Ovary (tissue), 7 donors: ENCODE measurements at regions not wholly inside any gene's neighbourhood (a gene's known extent, or its start where the extent isn't known, plus 50 kb on each side); places are given as distances from the start of the nearest gene placed in this dataset.

Experiments used
- DNase-seq, 5 donors: peaks; one replicate each; pipeline ENCODE4 v3.0.0-alpha.2; 2019 to 2020
- H3K27ac ChIP-seq, 2 donors: fragments of 200-600 bp; one replicate each; pipeline versions ENCODE4 v1.5.1 to v1.8.0; 2019 to 2022
- H3K27me3 ChIP-seq: fragments of 200-600 bp; one replicate; pipeline ENCODE4 v1.8.0; 2022
- H3K36me3 ChIP-seq: fragments of 200-600 bp; sonication (generic); one replicate; pipeline ENCODE4 v1.5.1; 2019
- H3K4me1 ChIP-seq: one replicate; pipeline ENCODE4 v1.8.1; 2013; ENCODE audit warnings: mild to moderate bottlenecking, moderate library complexity; ENCODE audit not compliant: insufficient read depth
- H3K4me3 ChIP-seq: fragments of 200-600 bp; sonication (generic); one replicate; pipeline ENCODE4 v1.5.1; 2017
- H3K9me3 ChIP-seq, 2 donors: fragments of 200-600 bp in 1 of 2; sonication (generic) in 1 of 2; one replicate each; pipeline versions ENCODE4 v1.5.1 to v1.8.1; 2013 to 2019; ENCODE audit warnings: mild to moderate bottlenecking in 1 of 2, moderate library complexity in 1 of 2
- CTCF ChIP-seq, 3 donors: fragments of 450-650 bp in 2 of 3; fragments of 200-600 bp in 1 of 3; IDR thresholded peaks; one replicate each; pipeline versions ENCODE4 v1.5.1 to v1.8.0; 2016 to 2022; ENCODE audit warnings: antibody characterized with exemption in 3 of 3, mild to moderate bottlenecking in 1 of 3
- EP300 ChIP-seq: sonication (generic); formaldehyde crosslinking; IDR thresholded peaks from one replicate; pipeline ENCODE4 v1.6.1; 2017; ENCODE audit warnings: antibody characterized with exemption
- POLR2A ChIP-seq: fragments of 450-650 bp; IDR thresholded peaks from one replicate; pipeline ENCODE4 v1.6.1; 2017; ENCODE audit warnings: antibody characterized with exemption, mild to moderate bottlenecking, moderate library complexity
- WGBS, 3 donors: extraction: QIAGEN DNeasy Blood & Tissue Kit in 1 of 3; methylation state at CpG; one replicate each; pipeline versions ENCODE4 v1.1.5 to v1.1.7; 2013 to 2017; 5-methylcytosine and 5-hydroxymethylcytosine counted together
- intact Hi-C, 4 donors: fragments of 100-400 bp; cut with DNase I; formaldehyde crosslinking; loops; one replicate each; pipeline versions ENCODE4 v1.11.0 to v1.15.1; 2022 to 2023
- donor health status: DM: no; HTN: no; CAD: no; lungs with moderate emphysema.
- donor health status: DM: no; HTN: no; CAD: no.
- donor health status: Bipolar disorder and iron deficiency.
- donor health status: DM: no; HTN: no; CAD: no.
- donor health status: DM: yes; HTN: yes; CAD: no.

DNA sequence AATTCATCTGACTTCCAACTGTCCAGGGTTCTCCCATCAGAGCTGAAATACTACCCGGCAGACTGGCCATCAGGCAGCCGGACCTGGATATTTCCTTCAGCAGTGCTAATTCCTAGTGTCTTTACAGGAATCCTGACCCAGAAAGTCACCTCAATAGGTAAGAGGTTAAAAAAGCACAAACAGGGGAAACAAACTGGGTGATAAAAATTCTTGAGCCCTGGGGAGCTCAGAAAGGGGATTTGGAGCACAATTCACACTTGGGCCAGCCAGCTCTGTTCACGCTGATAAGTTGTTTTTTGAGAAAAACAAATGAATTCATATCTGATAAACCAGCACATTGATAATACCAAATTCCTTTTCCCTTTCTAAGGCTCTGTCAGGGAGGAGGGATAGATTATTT, 104.0 kb downstream of the EDN1 start:
- TF ChIP-seq EP300 (no peak), POLR2A (no peak)
- WGBS, 3 donors: 88 to 91% (median 90%) methylated on average over 3 of the region's 3 CpGs
- intact Hi-C loops: no loop called here
- Histone ChIP-seq H3K27me3 (no peaks in the 10 kb centered on the region), H3K4me1 (no peaks in the 10 kb centered on the region), H3K36me3 (no peaks in the 10 kb centered on the region), H3K9me3 (no peaks in the 10 kb centered on the region), H3K4me3 (no peak overlapping the region), H3K27ac (no peak overlapping the region)
- no peak for DNase-seq

GRCh38 chr6:12395898-12396297, 105.7 kb downstream of the EDN1 start:
- Histone ChIP-seq H3K27me3 (no peaks in the 10 kb centered on the region), H3K27ac (no peak overlapping the region), H3K36me3 (no peaks in the 10 kb centered on the region), H3K4me3 (no peak overlapping the region), H3K9me3 (no peaks in the 10 kb centered on the region), H3K4me1 (no peaks in the 10 kb centered on the region)
- intact Hi-C loops: no loop called here
- 60 to 68% (median 61%) methylated on average over 3 of the region's 3 CpGs for WGBS, 3 donors
- no peak for DNase-seq
- TF ChIP-seq POLR2A (no peak), EP300 (no peak), CTCF (IDR thresholded peaks at IDR 0.05) (no peak)

DNA sequence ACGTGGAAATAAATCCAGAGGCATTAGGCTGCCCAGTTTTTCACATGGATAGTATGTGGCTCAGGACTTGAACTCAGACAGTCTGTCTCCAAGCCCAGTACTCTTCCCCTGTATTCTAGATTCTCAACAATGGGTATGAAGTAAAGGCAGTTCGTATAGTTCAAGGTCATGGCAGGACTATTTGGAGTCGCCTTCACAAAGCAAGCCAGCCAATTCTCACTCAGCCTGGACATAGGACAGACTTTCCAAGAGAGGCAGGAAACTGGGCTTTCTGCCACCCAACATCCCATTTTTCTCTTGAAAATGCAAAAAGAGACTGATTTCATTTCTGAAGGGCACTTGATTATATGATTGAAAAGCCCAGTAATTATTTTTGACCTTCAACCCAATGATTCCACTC, 111.0 kb downstream of the EDN1 start:
- Histone ChIP-seq H3K27ac (no peak overlapping the region), H3K4me3 (no peak overlapping the region), H3K4me1 (no peaks in the 10 kb centered on the region), H3K27me3 (no peaks in the 10 kb centered on the region), H3K36me3 (no peaks in the 10 kb centered on the region), H3K9me3 (no peaks in the 10 kb centered on the region)
- WGBS, 3 donors: 18 to 33% (median 27%) methylated on average over 3 of the region's 3 CpGs
- intact Hi-C loops: no loop called here
- DNase-seq: no peak
- TF ChIP-seq POLR2A (no peak), CTCF (IDR thresholded peaks at IDR 0.05) (no peak), EP300 (no peak)

DNA sequence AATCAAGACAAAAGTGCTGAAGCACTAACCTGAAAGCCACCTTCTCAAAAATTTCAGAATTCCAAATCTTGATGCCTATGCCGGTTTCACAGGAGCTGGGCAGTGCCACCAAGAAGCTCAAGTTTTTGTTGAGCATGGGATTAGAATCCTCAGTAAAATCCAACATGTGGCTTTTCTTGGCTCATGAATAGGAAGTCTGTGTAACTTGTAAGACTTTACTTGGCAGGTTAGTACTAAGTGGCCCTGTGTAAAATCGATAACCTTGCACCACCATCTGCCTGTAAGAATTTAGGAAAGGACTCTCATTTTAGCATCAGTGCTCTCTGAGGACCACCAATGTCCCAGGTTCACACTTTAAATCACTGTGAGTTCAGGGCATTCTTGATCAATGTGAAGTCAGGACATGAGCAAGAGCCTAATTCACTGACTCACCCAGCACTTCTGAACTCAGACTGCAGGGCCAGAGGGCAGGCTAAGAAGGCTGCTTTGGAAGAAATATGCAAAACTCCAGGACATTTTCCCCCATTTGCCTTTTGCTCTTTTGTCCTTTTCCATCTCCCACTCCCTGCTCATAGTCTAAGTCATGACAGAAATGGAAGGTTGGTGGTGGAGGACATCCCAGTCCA, 113.2 kb downstream of the EDN1 start:
- no peaks in the 10 kb centered on the region for H3K4me1 ChIP-seq
- WGBS, 3 donors: 75 to 89% (median 89%) methylated on average over 2 of the region's 2 CpGs
- H3K4me3 ChIP-seq: no peak overlapping the region
- H3K27me3 ChIP-seq: no peaks in the 10 kb centered on the region
- H3K36me3 ChIP-seq: no peaks in the 10 kb centered on the region
- H3K27ac ChIP-seq: no peak overlapping the region
- no peak for TF ChIP-seq CTCF (IDR thresholded peaks at IDR 0.05)
- intact Hi-C loops: no loop called here
- no peak for DNase-seq
- no peaks in the 10 kb centered on the region for H3K9me3 ChIP-seq

- no peak overlapping the region for H3K27ac ChIP-seq
- intact Hi-C loops: no loop called here
- TF ChIP-seq POLR2A (no peak), EP300 (no peak), CTCF (IDR thresholded peaks at IDR 0.05) (no peak)
Measured at GRCh38 chr6:12403947-12404647, 113.9 kb downstream of the EDN1 start.

More at GRCh38 chr6:12403947-12404647, 113.9 kb downstream of the EDN1 start:
- Histone ChIP-seq H3K4me3 (no peak overlapping the region), H3K36me3 (no peaks in the 10 kb centered on the region), H3K4me1 (no peaks in the 10 kb centered on the region), H3K9me3 (no peaks in the 10 kb centered on the region), H3K27me3 (no peaks in the 10 kb centered on the region)
- 73 to 84% (median 80%) methylated on average over 6 of the region's 6 CpGs for WGBS, 3 donors
- DNase-seq: no peak
